Superior temporal gyrus (tissue), 1 donor: ENCODE measurements at regions not wholly inside any gene's neighbourhood (a gene's known extent, or its start where the extent isn't known, plus 50 kb on each side); places are given as distances from the start of the nearest gene placed in this dataset.

Experiments
- DNase-seq: peaks from one replicate; pipeline ENCODE4 v3.0.0-alpha.2; 2016; ENCODE audit errors: extremely low spot score

- DNase-seq = no peak
Measured at GRCh38 chr2:19719540-19719939, 182.2 kb downstream of the TTC32 start.

DNA sequence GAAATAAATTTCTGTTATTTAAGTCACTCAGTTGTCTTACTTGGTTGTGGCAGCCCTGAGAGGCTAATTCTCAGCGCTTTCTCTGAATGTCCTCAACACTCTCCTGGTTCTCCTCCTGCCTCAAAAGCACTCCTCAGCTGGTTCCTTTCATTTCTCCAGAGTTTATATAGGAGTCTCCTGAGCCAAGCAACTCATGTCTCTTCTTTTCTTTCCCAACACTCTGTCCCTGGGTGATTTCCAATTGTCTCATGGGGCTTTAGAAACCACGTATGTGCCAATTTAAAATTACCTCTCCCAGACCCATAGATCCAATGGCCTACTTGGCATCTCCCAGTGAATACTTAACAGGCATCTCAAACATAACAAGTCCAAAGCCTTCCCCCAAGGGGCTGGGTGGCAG lies 184.3 kb downstream of the TTC32 start:
- DNase-seq = no peak

GRCh38 chr2:19714926-19715325 lies 186.9 kb downstream of the TTC32 start:
- no peak for DNase-seq

GRCh38 chr2:19712850-19713249 lies 188.9 kb downstream of the TTC32 start:
- DNase-seq = no peak

- DNase-seq = peak; percentile 58
Measured at GRCh38 chr2:19711470-19712372, 190.1 kb downstream of the TTC32 start.

- no peak for DNase-seq
Measured at GRCh38 chr2:19710230-19710629, 191.6 kb downstream of the TTC32 start.

GRCh38 chr2:19709553-19709952 lies 192.2 kb downstream of the TTC32 start:
- no peak for DNase-seq

- no peak for DNase-seq
Measured at GRCh38 chr2:19708776-19709175, 193.0 kb downstream of the TTC32 start.

GRCh38 chr2:19706332-19706731 lies 195.5 kb downstream of the TTC32 start:
- no peak for DNase-seq

DNA sequence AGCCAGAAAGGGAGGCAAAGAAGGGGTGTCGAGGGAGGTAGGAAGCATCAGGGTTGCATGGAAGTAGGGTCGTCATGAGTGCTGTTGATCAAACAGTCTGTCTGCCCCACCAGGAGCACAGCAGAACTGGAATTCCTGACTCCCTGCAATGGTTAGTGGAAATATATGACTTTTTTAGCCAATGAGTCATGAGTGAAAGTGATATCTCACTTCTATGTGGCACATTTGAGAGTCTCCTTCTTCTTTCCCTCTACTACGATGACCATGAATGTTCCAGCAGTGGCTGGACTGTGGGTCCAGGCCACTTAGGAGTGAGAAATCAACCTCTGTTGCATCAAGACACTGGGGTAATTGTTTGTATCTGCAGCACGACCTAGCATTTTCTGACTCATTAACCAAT lies 199.5 kb downstream of the TTC32 start:
- no peak for DNase-seq

DNA sequence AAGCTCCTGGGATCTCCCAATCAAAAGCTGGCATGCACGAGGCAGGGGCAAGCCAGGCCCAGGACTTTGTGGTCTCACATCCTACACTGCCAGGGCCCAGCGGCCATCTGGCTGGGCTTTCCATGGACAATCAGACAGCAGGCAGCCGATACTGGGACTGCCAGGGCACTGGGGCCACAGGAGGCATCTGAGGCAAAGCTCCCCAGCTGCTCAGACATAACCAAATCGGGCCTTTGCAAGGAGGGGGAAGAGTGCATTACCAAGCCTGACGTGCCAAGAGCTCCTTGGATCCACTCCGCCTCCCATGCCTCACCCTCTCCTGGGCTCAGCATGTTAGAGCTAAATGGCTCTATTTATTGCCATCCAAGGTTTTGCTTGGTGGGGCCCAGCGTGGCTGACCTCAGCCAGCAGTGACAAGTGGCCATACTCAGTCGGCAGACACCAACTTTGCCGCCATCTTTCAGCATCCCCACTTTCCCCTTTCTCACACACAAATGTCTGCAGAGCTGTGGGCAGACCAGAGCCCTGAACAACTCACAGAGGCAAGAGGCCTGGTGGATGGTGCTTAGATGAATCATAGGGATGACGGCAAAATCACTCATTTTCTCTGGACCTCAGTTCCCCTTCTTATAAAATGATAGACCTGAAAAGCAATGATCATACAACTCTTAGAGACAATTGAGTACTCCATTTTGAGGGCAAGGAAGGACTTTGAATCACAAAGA lies 200.8 kb downstream of the TTC32 start:
- no peak for DNase-seq

DNA sequence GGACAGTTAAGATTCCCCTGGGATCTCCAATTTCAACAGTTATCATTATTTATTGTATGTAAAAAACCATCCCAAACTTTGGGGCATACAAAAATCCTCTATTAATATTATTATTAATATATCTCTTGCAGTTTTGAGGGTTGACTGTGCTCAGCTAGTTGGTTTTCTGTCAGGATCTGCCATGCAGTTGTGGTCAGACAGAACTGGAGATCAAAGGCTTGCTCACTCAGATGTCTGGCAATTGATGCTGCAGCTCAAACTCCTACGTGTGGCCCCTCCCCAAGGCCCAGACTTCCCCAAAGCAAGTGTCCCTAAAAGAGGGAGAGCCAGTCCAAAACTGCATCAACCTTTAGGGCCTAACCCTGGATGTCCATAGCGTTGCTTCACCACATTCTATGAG lies 204.7 kb downstream of the TTC32 start:
- no peak for DNase-seq

DNA sequence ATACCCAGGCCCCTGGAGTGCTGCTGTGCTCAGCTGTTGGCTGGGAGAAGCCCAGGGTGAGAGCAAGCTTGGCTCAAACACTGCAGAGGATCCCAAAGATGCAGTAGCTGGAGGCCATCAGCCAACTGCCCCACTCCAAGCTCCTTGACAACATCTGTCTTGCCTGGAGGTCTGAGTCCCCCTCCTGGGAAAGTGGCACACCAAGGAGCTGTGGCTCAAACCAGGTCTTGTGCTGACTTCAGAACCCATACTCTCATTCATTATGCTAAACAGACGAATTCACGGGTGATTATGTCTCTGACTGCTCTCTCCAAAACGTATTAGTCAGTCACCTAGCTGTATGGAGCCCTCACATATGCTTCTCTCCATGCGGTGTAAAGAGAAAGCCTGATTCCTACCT lies 206.1 kb downstream of the TTC32 start:
- DNase-seq = no peak

- DNase-seq = no peak
Measured at GRCh38 chr2:19691892-19692291, 209.9 kb downstream of the TTC32 start.

DNA sequence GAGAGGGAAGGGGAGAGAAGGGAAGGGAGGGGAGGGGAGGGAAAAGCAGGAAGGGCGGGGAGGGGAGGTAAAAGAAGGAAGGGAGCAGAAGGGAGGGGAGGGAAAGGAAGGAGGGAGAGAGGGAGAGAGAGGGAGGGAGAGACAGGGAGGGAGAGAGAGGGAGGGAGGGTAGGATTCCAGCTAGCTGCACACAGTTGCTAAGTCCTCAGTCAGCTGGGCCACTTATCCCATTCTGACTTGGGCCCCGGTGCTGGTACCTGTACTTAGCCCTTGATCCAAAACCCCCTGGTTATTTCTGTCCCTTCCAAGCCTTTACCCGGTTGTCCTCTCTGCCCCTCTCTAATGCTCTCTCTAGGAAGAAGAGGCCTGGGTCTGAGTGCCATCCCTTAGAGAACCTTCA lies 211.4 kb downstream of the TTC32 start:
- no peak for DNase-seq

- DNase-seq = no peak
Measured at GRCh38 chr2:19689646-19690168, 212.1 kb downstream of the TTC32 start.

DNA sequence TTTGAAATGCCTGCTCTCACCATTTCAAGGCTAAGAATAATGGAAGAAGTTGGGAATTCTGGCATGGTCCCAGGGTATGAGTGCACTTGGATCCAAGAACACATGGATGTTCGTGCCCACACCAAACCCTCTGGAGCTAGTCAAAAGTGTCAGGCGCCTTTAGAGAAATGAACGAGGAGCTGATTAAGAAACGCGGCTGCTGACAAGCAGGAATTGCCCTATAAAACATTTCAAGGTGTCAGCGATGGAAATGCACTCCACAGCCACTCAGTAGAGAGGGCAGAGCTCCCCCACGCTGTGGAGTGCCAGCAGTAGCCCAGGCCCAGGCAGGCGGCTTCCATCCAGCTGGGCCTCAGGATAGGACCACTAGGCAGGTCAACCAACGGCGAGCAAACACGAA lies 213.7 kb downstream of the TTC32 start:
- DNase-seq = no peak

DNA sequence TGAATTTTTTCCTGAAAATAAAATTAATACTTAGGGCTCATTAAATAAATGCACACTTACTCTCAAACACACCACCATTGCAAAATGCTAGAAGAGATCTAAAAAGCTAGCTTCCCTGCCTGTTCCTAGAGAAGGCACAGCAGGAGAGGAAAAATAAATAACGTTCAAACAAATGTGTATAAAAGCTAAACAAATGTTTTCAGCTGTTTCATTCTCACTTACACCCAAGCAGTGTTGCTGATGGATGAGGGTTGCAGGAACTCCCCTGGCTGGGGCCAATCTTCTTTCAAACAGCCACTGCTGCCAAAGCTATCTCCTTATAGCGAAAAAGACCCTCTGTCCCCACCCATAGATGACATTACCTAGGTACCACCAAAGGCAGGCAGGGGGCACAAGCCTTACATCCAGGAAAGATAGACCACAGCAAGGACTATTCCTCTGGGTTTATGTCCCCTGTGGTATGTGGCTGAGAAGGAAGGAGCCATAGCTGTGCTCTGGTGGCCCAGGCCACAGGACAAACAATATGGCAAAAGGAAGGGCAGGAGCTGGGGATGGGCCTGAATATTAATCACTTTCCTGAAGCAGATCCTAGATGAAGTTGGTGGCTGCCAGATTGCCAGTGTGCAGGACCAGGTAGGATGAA lies 214.6 kb downstream of the TTC32 start:
- DNase-seq = no peak

DNA sequence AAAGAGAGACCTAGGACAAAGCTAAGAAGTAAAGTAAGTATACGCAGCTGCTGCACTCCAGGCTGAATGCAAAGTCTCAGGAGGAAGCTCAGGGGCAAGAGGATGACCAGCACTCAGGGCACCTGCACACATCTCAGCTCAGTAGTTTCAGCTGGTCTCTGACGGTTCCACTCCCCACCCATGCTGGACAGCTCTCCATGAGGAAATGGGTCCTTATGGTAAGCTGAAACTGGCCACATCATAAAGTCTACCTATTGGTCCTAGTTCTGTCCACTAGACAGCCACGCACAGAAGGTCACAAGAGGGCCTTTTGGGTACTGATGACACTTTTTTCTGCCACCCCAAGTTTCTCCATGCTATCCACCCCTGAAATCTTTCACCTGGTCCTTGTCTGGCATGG lies 215.3 kb downstream of the TTC32 start:
- no peak for DNase-seq

GRCh38 chr2:19685731-19686130 lies 216.1 kb downstream of the TTC32 start:
- no peak for DNase-seq

DNA sequence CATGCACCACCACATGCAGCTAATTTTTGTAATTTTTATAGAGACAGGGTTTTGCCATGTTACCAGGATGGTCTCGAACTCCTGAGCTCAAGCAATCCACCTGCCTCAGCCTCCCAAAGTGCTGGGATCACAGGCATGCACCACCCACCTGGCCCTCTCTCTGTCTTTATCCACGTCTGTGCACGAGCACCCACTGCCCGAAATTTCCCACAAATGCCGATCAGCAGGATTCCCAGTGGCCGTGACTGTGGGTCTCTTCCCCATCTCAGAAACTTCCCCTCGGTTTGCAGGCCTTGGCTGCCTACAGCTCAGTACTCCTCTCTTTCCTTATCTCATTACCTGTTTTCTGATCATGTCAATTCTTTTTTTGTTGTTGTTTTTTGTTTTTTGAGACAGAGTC lies 217.3 kb downstream of the TTC32 start:
- no peak for DNase-seq

DNA sequence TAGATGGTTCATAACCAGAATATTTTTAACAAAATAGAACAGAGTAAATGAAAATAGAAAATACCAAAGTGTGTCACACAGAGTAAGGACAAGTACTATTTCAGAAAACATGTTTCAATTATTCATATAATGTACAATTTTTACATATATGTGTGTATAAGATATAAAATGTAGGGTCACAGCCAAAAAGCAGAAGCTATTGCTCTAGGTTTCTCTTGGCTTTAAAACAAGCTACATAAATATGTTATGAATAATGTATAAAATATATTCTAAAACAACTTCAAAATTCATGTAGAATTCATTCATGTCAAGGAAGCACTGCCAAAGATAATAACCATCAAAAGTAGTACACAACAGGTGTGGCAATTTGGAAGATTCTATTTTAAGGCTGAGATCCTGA lies 218.2 kb downstream of the TTC32 start:
- no peak for DNase-seq
